Breast epithelium (tissue), 3 donors: ENCODE measurements at regions not wholly inside any gene's neighbourhood (a gene's known extent, or its start where the extent isn't known, plus 50 kb on each side); places are given as distances from the start of the nearest gene placed in this dataset.

Source experiments
- CTCF ChIP-seq, 3 donors: fragments of 450-650 bp; IDR thresholded peaks; one replicate each; pipeline ENCODE4 v1.5.1; 2016 to 2017; ENCODE audit warnings: antibody characterized with exemption in 3 of 3, mild to moderate bottlenecking in 3 of 3, moderate library complexity in 3 of 3
- POLR2A ChIP-seq: fragments of 450-650 bp; IDR thresholded peaks from one replicate; pipeline ENCODE4 v1.6.1; 2016; ENCODE audit warnings: antibody characterized with exemption, mild to moderate bottlenecking, moderate library complexity
- POLR2AphosphoS5 ChIP-seq, 3 donors: sonication (generic); formaldehyde crosslinking; IDR thresholded peaks; one replicate each; pipeline ENCODE4 v1.6.1; 2017; ENCODE audit warnings: antibody characterized with exemption in 3 of 3

GRCh38 chr5:102681403-102681983 lies 73.6 kb upstream of the PAM start:
- no peak for TF ChIP-seq POLR2A
- TF ChIP-seq POLR2AphosphoS5 (IDR thresholded peaks at IDR 0.05): no peak
- TF ChIP-seq CTCF (IDR thresholded peaks at IDR 0.05): peak in 2 of 3 donors; percentile 44 to 72
